Muscle of arm (tissue), 1 donor: ENCODE measurements at regions not wholly inside any gene's neighbourhood (a gene's known extent, or its start where the extent isn't known, plus 50 kb on each side); places are given as distances from the start of the nearest gene placed in this dataset.

Experiments
- DNase-seq: peaks from one replicate; pipeline ENCODE4 v3.0.0-alpha.2; 2013

DNA sequence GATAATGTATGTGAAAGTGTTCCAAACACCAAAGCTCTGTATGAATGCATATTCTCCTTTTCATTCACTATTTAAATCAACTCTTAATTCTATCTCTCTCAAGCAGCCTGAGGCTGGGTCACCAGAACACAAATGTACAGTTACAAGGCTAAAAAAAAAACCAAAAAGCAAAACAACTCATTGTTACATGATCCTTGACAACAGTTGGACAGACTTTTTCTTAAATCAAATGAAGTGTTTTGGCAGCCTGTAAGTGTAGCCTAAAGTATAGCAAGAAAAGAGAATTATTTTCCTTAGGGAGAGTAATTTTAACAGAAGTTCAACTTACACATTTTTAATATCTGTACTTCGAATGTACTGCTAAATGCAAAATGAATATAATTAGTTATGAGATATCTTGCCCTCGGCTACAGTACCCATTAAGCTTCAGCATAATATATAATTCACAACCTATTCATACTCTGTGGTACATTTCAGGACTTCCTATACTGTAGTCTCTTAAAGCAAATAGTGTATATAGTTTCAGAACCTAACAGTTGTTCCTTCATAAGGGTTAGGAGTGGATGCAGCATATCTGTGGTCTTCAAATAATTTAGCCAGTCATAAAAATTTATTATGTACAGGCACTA is 214.0 kb upstream of the BTG1 start:
- DNase-seq: no peak

- no peak for DNase-seq
These were observed 212.1 kb upstream of the BTG1 start for GRCh38 chr12:92357584-92358261.

DNA sequence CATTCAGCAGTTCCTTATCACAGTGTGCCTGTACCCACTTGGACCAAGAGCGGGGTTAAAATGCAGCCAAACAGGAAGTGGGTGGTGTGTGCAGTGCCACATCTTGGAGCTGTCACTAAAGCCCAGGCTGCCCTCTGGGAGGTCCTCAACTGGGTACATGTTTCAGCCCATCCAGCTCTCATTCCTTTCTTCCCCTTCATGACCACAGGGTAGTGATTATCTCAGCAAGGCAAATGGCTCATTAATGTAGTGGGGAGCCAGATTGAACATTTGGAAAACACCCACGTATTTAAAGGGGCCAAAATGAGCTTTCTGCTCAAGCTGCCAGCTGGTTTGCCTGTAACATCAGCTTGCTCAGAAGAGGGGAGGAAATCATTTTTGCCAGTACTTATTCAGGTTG is 210.8 kb upstream of the BTG1 start:
- DNase-seq: no peak

GRCh38 chr12:92349635-92350034 is 204.0 kb upstream of the BTG1 start:
- no peak for DNase-seq

GRCh38 chr12:92342574-92342973 is 196.9 kb upstream of the BTG1 start:
- no peak for DNase-seq

DNA sequence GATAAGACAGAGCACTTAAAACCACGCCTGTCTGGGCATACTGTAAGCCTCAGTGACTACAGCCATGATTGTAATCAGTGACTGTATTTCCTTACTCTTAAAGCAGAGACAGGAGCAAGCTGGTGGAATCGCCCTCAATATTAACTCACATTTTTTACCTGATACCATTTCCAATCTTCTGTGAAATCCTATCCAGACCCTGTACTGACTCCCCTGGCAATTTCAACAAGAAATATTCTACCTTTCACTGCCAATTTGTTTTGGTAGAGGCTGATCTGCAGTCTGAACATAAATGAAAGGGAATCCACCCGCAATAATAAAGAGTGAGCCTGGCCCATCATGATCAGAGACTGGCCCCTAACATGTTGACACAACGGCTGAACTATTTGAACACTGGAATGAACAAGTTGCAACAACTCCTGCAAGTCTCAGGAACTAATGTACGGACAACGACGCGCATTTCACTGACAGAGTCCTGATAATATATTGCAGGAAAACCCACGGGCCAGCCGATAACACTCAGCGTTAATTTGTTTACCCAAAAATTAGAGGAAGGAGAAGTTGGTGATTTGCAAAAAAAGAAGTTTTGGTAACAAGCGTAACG is 195.5 kb upstream of the BTG1 start:
- no peak for DNase-seq

DNA sequence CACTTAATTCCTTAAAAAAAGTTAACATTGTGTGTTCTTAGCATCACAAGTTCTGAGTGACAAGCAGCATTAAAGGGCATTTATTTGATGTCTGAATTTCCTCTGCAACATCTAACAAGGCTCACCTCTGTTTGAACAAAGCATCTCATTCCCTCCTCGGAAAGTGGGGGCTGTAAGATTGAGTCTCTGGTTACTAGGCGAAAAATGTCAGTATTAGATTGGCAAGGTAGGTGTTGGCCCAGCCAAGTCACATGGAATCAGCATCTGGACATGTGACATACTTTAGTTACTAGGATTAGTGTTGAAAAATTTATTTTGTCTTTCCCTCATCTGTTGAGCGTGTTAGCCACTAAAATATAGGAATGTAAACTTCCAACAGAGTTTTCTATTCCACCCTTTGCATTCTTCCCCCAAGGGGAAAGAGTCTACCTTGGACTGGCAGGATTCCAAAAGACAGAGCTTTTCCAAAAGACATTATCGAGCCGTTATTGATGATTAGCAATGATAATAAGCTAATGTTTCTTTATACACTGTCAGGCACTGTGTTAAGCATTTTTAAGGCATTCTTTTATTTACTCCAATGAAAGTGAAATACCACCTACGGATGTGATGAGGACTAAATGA is 194.9 kb upstream of the BTG1 start:
- DNase-seq: no peak

GRCh38 chr12:92340003-92340402 is 194.4 kb upstream of the BTG1 start:
- DNase-seq: no peak

GRCh38 chr12:92339198-92339821 is 193.7 kb upstream of the BTG1 start:
- no peak for DNase-seq

DNA sequence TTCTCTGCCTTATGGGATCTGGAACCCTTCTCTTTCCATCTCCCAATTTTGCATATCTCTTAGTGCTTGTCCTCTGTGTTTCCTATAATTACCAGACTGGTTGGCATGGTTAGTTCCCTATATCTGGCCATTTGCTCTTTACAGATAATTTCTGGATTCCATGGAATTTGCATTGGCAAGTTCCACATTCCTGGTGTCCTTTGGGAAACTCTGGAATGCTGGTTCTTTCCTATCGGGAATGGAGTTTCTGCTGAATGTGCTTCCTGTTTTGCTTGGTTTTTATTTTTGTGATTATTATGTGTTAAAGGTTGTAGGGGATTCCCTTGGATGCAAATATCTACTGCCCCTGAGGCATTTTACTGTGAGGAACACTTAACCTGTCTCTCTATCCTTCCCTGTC is 193.0 kb upstream of the BTG1 start:
- DNase-seq: no peak

DNA sequence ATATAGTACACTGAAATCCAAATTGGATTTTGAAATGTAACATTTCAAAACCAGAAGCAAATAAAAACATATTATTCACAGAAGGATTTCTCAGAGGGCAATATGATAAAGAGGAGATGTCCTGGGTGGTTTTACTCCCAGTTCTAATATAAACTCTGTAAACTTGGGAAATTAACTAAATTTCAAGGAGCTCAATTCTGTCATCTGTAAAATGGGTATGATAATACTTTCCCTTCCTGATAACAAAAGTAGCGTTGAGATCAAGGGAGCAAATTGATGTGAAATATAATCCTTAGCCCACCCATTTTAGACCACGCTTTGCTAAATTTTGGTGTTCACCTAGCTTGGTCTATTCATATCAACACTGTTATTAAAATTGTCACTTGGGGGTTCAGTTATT is 192.5 kb upstream of the BTG1 start:
- DNase-seq: no peak

- DNase-seq: no peak
These were observed 191.5 kb upstream of the BTG1 start for GRCh38 chr12:92337128-92337527.

- DNase-seq: no peak
These were observed 191.0 kb upstream of the BTG1 start for GRCh38 chr12:92336641-92337040.

- no peak for DNase-seq
These were observed 190.2 kb upstream of the BTG1 start for GRCh38 chr12:92335831-92336230.

- no peak for DNase-seq
These were observed 188.9 kb upstream of the BTG1 start for GRCh38 chr12:92334552-92334951.

DNA sequence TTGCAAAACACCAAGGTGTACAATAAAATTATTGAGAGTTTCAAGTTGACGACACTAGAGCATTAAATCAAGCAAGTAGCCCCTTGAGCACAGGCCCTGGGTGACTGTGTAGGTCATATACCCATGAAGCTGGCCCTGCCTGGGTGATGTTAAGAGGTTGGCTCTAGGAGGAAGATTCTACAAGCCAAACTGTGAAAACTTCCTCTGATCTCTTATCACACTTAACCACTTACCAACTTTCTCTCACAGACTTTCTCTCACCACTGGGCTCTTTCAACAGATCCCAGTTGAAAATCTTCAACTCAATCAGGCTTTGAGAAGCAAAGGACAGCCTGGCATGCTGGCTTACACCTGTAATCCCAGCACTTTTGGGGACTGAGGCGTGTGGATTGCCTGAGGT is 186.9 kb upstream of the BTG1 start:
- DNase-seq: no peak

GRCh38 chr12:92331383-92331782 is 185.7 kb upstream of the BTG1 start:
- no peak for DNase-seq

GRCh38 chr12:92330654-92331053 is 185.0 kb upstream of the BTG1 start:
- DNase-seq: no peak

DNA sequence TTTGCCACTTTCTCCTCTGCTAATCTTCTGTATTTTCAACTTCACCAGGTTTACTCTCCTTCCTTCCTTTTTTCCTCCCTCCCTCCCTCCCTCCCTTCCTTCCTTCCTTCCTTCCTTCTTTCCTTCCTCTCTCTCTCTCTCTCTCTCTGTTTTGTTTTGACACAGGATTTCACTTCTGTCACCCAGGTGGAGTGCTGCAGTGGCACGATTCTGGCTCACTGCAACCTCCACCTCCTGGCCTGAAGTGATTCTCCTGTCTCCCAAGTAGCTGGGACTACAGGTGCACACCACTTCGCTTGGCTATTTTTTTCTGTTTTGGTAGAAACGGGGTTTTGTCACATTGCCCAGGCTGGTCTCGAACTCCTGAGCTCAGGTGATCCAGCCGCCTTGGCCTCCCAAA is 181.2 kb upstream of the BTG1 start:
- DNase-seq: no peak

DNA sequence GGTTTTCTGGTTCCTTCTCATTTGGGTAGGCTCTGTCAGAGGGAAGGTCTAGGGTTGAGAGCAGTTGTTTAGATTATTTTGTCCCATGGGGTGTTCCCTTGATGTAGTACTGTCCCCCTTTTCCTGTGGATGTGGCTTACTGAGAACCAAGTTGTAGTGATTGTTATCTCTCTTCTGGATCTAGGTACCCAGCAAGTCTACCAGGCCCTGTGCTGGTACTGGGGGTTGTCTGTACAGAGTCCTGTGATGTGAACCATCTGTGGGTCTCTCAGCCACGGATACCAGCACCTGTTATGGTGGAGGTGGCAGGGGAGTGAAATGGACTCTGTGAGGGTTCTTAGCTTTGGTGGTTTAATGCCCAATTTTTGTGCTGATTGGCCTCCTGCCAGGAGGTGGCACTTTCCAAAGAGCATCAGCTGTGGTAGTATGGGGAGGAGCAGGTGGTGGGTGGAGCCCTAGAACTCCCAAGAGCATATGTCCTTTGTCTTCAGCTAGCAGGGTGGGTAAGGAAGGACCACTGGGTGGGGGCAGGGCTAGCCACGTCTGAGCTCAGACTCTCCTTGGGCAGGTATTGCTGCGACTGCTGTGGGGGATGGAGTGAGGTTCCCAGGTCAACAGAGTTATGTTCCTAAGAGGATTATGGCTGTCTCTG is 179.3 kb upstream of the BTG1 start:
- no peak for DNase-seq

DNA sequence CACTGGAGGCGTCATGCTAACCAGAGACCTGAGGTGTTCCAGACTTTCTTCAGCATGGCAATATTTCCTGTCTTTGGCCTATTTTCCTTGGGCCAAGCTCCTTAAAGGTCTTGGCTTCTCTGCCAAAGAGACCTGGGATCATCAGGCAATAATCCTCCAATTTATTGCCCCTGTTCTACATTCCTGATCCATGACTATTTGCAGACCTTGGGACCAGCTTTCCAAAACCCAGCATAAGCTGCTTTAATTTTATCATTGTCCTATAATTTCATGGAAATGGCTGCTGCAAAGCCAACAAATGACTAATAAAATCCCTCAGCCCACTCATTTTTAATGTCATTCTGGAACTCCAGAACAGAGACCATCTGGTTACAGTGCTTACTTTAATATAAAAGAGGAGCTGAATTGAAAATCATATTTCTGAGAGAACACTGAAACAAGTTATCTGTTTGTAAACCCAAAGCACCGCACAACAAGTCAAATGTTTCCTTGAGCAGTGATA is 166.9 kb upstream of the BTG1 start:
- peak; percentile 28 for DNase-seq
